ENCODE measurements at regions not wholly inside any gene's neighbourhood (a gene's known extent, or its start where the extent isn't known, plus 50 kb on each side); places are given as distances from the start of the nearest gene placed in this dataset.

- TF ChIP-seq CTCF (IDR thresholded peaks at IDR 0.05; ENCODE audit: poor library complexity) (no peak), EZH2phosphoT487 (IDR thresholded peaks at IDR 0.05; ENCODE audit: low read depth, severe bottlenecking, unreplicated experiment) (no peak), EZH2 (IDR thresholded peaks at IDR 0.05; ENCODE audit: borderline replicate concordance) (no peak)
These were observed 197.7 kb upstream of the POT1 start for GRCh38 chr7:125127304-125127703.

All from hepatocyte (in vitro differentiated cells).